ENCODE measurements at regions not wholly inside any gene's neighbourhood (a gene's known extent, or its start where the extent isn't known, plus 50 kb on each side); places are given as distances from the start of the nearest gene placed in this dataset.

GRCh38 chr1:172843444-172843843 lies 184.5 kb downstream of the FASLG start:
- no peak for TF ChIP-seq POU2F2 (IDR thresholded peaks at IDR 0.05; ENCODE audit: low read depth, low read length)
- TF ChIP-seq TAF1 (IDR thresholded peaks at IDR 0.05; ENCODE audit: low read depth, low read length) = no peak
- TF ChIP-seq POLR2A (IDR thresholded peaks at IDR 0.05; ENCODE audit: low read depth, low read length) = no peak
- no peak for TF ChIP-seq POLR2AphosphoS5 (IDR thresholded peaks at IDR 0.05; ENCODE audit: low read depth, low read length)
- no peak for TF ChIP-seq SPI1 (IDR thresholded peaks at IDR 0.05; ENCODE audit: low read depth, low read length)
- no peak for TF ChIP-seq PAX5 (IDR thresholded peaks at IDR 0.05; ENCODE audit: insufficient read depth, low read length, severe bottlenecking)
